Lower lobe of right lung (tissue), 2 donors: ENCODE measurements at regions not wholly inside any gene's neighbourhood (a gene's known extent, or its start where the extent isn't known, plus 50 kb on each side); places are given as distances from the start of the nearest gene placed in this dataset.

Source experiments
- ATAC-seq, 2 donors: fragments of 200-7000 bp; cut with Tn5 transposase; one replicate each; pipeline ENCODE4 v1.9.1; 2020 to 2022; ENCODE audit warnings: mild to moderate bottlenecking in 2 of 2, moderate library complexity in 2 of 2
- DNase-seq: peaks from one replicate; pipeline ENCODE4 v3.0.0-alpha.2; 2020
- H3K27ac ChIP-seq: fragments of 200-600 bp; one replicate; pipeline ENCODE4 v1.8.0; 2022
- H3K27me3 ChIP-seq: fragments of 200-600 bp; one replicate; pipeline ENCODE4 v1.8.0; 2022; ENCODE audit warnings: low read depth
- H3K36me3 ChIP-seq: fragments of 200-600 bp; one replicate; pipeline ENCODE4 v1.8.0; 2022; ENCODE audit warnings: mild to moderate bottlenecking
- H3K4me1 ChIP-seq: fragments of 200-600 bp; one replicate; pipeline ENCODE4 v1.8.0; 2022
- H3K4me3 ChIP-seq: fragments of 200-600 bp; one replicate; pipeline ENCODE4 v1.8.0; 2022; ENCODE audit warnings: mild to moderate bottlenecking
- H3K9me3 ChIP-seq: fragments of 200-600 bp; one replicate; pipeline ENCODE4 v1.8.0; 2022
- CTCF ChIP-seq: fragments of 200-600 bp; IDR thresholded peaks from one replicate; pipeline ENCODE4 v1.8.0; 2022; ENCODE audit warnings: antibody characterized with exemption, mild to moderate bottlenecking
- intact Hi-C: fragments of 100-400 bp; cut with DNase I; formaldehyde crosslinking; loops from one replicate; pipeline ENCODE4 v1.11.0; 2022
- donor health status: DM: no; HTN: yes; CAD: no; lungs with severe emphysema.

DNA sequence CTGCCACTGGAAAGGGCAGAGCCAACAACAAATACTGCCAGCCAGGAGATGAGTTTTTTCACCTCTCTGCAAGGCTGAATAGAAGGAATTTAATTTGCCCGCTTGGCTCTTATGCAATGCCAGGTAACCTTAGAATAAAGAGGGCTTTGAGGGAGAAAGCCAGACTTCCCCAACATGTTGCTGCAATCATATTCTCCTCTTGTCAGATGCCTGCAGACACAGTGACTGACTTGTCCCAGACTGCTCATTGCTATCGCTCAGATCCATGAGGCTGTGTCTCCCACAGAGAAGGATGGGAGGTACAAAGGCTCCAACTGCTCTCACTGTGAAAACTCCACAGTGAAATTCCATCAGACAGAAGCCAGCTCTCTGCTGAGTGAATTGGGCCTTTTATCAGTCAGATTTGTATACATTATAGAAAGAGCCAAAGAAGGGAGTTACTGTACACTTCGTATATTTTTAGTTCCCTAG is 517.0 kb upstream of the ID4 start:
- intact Hi-C loops = no loop called here
- Histone ChIP-seq H3K4me3 (no peak overlapping the region), H3K27ac (no peak overlapping the region), H3K36me3 (no peaks in the 10 kb centered on the region), H3K4me1 (peaks cover 6% of the 10 kb centered on the region), H3K27me3 (no peaks in the 10 kb centered on the region), H3K9me3 (no peaks in the 10 kb centered on the region)
- DNase-seq (no peak), ATAC-seq (no peak)
- no peak for TF ChIP-seq CTCF

- Histone ChIP-seq H3K4me3 (no peak overlapping the region), H3K4me1 (peaks cover 6% of the 10 kb centered on the region), H3K36me3 (no peaks in the 10 kb centered on the region), H3K9me3 (no peaks in the 10 kb centered on the region), H3K27ac (no peak overlapping the region), H3K27me3 (no peaks in the 10 kb centered on the region)
- no peak for TF ChIP-seq CTCF
- DNase-seq (no peak), ATAC-seq (no peak)
- intact Hi-C loops = no loop called here
Measured at GRCh38 chr6:19322691-19323485, 514.3 kb upstream of the ID4 start.

DNA sequence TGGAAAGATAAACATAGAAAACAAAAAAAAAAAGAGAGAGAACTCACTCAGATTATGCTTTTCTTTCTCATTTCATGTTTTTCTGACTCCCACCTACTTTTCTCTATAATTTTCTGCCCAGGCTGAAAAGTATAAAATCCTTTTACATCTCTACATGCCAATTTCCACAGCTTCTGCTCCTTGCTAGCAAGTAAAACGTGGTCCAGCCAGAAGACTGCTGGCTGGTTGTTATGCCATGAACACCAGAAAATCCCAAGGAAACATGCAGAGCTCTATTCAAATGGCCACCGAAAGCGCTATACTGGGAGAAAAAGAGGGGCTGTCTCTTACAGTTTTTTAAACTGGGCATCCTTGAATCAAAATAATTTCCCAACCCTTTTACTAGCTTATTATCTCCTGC is 512.8 kb upstream of the ID4 start:
- no peaks in the 10 kb centered on the region for H3K27me3 ChIP-seq
- no peaks in the 10 kb centered on the region for H3K9me3 ChIP-seq
- intact Hi-C loops = no loop called here
- H3K4me3 ChIP-seq = no peak overlapping the region
- DNase-seq (no peak), ATAC-seq (no peak)
- H3K36me3 ChIP-seq = no peaks in the 10 kb centered on the region
- TF ChIP-seq CTCF = no peak
- H3K27ac ChIP-seq = no peak overlapping the region
- H3K4me1 ChIP-seq = peaks cover 6% of the 10 kb centered on the region

DNA sequence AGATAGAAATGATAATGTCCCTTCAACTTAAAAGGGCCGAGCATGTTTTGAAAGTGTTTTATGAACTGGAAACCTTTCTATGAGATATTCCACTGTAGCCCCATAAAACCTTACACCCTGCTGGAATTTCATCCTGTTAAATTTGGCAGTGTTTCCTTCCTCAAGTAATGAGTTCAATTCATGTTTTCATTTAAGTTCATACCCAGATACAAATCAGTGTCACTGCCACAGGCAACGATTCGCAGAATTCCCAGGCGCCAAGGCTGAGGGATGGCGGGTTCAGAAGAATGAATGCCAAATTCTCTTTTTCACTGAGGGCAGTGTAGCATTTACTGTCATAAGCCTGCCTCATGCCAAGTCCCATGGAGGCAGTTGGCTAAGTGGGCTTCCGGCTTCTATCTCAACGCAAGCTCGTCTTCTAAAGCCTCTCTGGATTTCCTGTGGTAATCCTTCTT is 511.8 kb upstream of the ID4 start:
- no peaks in the 10 kb centered on the region for H3K36me3 ChIP-seq
- no peaks in the 10 kb centered on the region for H3K9me3 ChIP-seq
- intact Hi-C loops = no loop called here
- ATAC-seq (no peak), DNase-seq (no peak)
- no peaks in the 10 kb centered on the region for H3K27me3 ChIP-seq
- no peak overlapping the region for H3K4me3 ChIP-seq
- H3K27ac ChIP-seq = no peak overlapping the region
- peaks cover 6% of the 10 kb centered on the region for H3K4me1 ChIP-seq
- TF ChIP-seq CTCF = no peak

GRCh38 chr6:19327241-19327640 is 509.9 kb upstream of the ID4 start:
- intact Hi-C loops = no loop called here
- no peak overlapping the region for H3K27ac ChIP-seq
- ATAC-seq = no peak

More at GRCh38 chr6:19327241-19327640, 509.9 kb upstream of the ID4 start:
- Histone ChIP-seq H3K4me1 (peaks cover 6% of the 10 kb centered on the region), H3K9me3 (no peaks in the 10 kb centered on the region), H3K4me3 (no peak overlapping the region), H3K36me3 (no peaks in the 10 kb centered on the region), H3K27me3 (no peaks in the 10 kb centered on the region)
- TF ChIP-seq CTCF = no peak
- DNase-seq = no peak
